ENCODE measurements at regions not wholly inside any gene's neighbourhood (a gene's known extent, or its start where the extent isn't known, plus 50 kb on each side); places are given as distances from the start of the nearest gene placed in this dataset.

DNA sequence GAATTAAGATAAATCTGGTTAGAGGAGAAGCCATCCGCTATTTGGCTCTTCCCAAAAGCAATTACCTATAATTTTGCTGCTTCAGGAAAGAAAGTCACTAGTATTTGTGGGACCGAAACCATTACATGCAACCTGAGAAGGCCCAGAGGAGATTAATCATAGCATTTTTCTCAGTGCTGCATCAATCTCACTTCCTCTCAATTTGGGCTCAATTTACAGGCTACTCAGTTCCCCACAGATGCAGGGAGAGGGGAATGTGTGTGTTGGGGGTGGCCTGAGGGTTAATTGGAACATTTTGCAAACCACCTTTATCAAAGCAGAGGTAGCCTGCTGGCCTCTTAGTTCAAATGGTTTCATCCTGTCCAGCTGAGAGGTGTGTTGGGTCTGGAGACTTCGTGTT, 394.7 kb upstream of the ASIC2 start:
- no peaks in the 10 kb centered on the region for H3K27me3 ChIP-seq (replicated peaks; ENCODE audit: control insufficient read depth, insufficient read depth, low read length)
- POLR2A ChIA-PET, result no interaction called here
- TF ChIP-seq, protein P1, sequence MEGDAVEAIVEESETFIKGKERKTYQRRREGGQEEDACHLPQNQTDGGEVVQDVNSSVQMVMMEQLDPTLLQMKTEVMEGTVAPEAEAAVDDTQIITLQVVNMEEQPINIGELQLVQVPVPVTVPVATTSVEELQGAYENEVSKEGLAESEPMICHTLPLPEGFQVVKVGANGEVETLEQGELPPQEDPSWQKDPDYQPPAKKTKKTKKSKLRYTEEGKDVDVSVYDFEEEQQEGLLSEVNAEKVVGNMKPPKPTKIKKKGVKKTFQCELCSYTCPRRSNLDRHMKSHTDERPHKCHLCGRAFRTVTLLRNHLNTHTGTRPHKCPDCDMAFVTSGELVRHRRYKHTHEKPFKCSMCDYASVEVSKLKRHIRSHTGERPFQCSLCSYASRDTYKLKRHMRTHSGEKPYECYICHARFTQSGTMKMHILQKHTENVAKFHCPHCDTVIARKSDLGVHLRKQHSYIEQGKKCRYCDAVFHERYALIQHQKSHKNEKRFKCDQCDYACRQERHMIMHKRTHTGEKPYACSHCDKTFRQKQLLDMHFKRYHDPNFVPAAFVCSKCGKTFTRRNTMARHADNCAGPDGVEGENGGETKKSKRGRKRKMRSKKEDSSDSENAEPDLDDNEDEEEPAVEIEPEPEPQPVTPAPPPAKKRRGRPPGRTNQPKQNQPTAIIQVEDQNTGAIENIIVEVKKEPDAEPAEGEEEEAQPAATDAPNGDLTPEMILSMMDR (IDR thresholded peaks at IDR 0.05; ENCODE audit: insufficient read depth in 1 of 2, low read depth in 1 of 2, low read length in 1 of 2, severe bottlenecking in 1 of 2, unreplicated experiment in 1 of 2), result no peak
- Mint-ChIP-seq H3K27me3 (ENCODE audit: insufficient read depth, unreplicated experiment) (peaks cover 14% of the 10 kb centered on the region), H3K9me3 (ENCODE audit: unreplicated experiment) (no peaks in the 10 kb centered on the region), H3K4me3 (ENCODE audit: unreplicated experiment) (no peak overlapping the region), H3K4me1 (ENCODE audit: low read depth, unreplicated experiment) (no peaks in the 10 kb centered on the region), H3K27ac (ENCODE audit: unreplicated experiment) (no peak overlapping the region), H3K36me3 (ENCODE audit: insufficient read depth, unreplicated experiment) (no peaks in the 10 kb centered on the region)
- no peaks in the 10 kb centered on the region for H3K9me3 ChIP-seq
- no peak for DNase-seq
- H3K4me1 ChIP-seq, result no peaks in the 10 kb centered on the region
- no TSS peak for BruUV-seq (replicated peaks)
- CTCF ChIA-PET, result no interaction called here
- H3K4me3 ChIP-seq (ENCODE audit: low read depth, low read length), result no peak overlapping the region
- no peaks in the 10 kb centered on the region for H3K36me3 ChIP-seq (ENCODE audit: control insufficient read depth, insufficient read depth, low read length)
- intact Hi-C loops (cut with micrococcal nuclease; ENCODE audit: unreplicated experiment), result no loop called here

DNA sequence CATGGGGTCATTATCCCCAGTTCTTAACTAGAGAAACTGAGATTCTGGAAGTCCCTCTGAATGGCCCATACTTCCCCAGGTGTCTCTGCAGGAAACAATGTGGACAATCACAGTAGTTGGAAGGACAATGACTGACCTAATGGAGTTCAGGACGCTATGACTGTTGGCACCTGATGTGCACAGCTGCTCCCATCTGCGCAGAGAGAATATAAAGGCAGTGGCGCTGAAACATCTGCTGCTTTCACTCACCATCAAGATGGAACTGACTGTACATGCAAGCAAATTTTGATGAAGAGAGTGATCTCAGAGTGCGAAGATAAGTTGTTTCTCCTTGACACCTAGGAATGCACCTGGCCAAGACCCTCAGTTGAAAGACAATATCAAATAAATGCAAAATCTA, 395.7 kb upstream of the ASIC2 start:
- Histone ChIP-seq H3K4me1 (no peaks in the 10 kb centered on the region), H3K27me3 (replicated peaks; ENCODE audit: control insufficient read depth, insufficient read depth, low read length) (no peaks in the 10 kb centered on the region), H3K4me3 (ENCODE audit: low read depth, low read length) (no peak overlapping the region), H3K36me3 (ENCODE audit: control insufficient read depth, insufficient read depth, low read length) (no peaks in the 10 kb centered on the region), H3K9me3 (no peaks in the 10 kb centered on the region)
- TF ChIP-seq, protein P1 (IDR thresholded peaks at IDR 0.05; ENCODE audit: insufficient read depth in 1 of 2, low read depth in 1 of 2, low read length in 1 of 2, severe bottlenecking in 1 of 2, unreplicated experiment in 1 of 2), result no peak
- H3K27me3 Mint-ChIP-seq (ENCODE audit: insufficient read depth, unreplicated experiment), result peaks cover 14% of the 10 kb centered on the region
- ChIA-PET CTCF (no interaction called here), POLR2A (no interaction called here)
- no peak overlapping the region for H3K4me3 Mint-ChIP-seq (ENCODE audit: unreplicated experiment)
- no TSS peak for BruUV-seq (replicated peaks)
- no peaks in the 10 kb centered on the region for H3K4me1 Mint-ChIP-seq (ENCODE audit: low read depth, unreplicated experiment)
- intact Hi-C loops (cut with micrococcal nuclease; ENCODE audit: unreplicated experiment), result no loop called here
- no peak for DNase-seq
- H3K9me3 Mint-ChIP-seq (ENCODE audit: unreplicated experiment), result no peaks in the 10 kb centered on the region
- H3K27ac Mint-ChIP-seq (ENCODE audit: unreplicated experiment), result no peak overlapping the region
- no peaks in the 10 kb centered on the region for H3K36me3 Mint-ChIP-seq (ENCODE audit: insufficient read depth, unreplicated experiment)

DNA sequence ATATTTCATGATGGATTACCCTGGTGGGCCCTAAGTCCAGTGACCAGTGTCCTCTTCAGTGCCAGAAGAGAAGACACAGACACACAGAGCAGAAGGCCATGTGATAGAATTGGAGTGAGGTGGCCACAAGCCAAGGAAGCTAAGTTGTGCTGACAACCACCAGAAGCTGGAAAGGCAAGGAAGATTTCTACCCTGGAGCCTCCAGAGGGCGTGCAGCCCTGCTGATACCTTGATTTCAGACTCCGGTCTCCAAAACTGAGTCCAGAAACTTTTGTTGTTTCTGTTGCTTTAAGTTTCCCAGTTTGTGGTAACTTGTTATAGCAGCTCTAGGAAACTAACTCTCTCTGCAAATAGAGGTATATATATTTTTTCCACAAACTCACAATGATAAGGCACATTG, 396.6 kb upstream of the ASIC2 start:
- ChIA-PET POLR2A (no interaction called here), CTCF (interaction anchor here (0.6 to 1.3 kb wide), 2 partner anchors 61 to 653 kb away, joined by 3 read pairs; no protein-coding TSS in a partner anchor)
- Histone ChIP-seq H3K27me3 (replicated peaks; ENCODE audit: control insufficient read depth, insufficient read depth, low read length) (no peaks in the 10 kb centered on the region), H3K9me3 (no peaks in the 10 kb centered on the region), H3K36me3 (ENCODE audit: control insufficient read depth, insufficient read depth, low read length) (no peaks in the 10 kb centered on the region), H3K4me1 (no peaks in the 10 kb centered on the region), H3K4me3 (ENCODE audit: low read depth, low read length) (no peak overlapping the region)
- DNase-seq, result no peak
- no peaks in the 10 kb centered on the region for H3K9me3 Mint-ChIP-seq (ENCODE audit: unreplicated experiment)
- no peak overlapping the region for H3K4me3 Mint-ChIP-seq (ENCODE audit: unreplicated experiment)
- intact Hi-C loops (cut with micrococcal nuclease; ENCODE audit: unreplicated experiment), result no loop called here
- H3K36me3 Mint-ChIP-seq (ENCODE audit: insufficient read depth, unreplicated experiment), result no peaks in the 10 kb centered on the region
- TF ChIP-seq, protein P1 (IDR thresholded peaks at IDR 0.05; ENCODE audit: insufficient read depth in 1 of 2, low read depth in 1 of 2, low read length in 1 of 2, severe bottlenecking in 1 of 2, unreplicated experiment in 1 of 2), result no peak
- H3K27me3 Mint-ChIP-seq (ENCODE audit: insufficient read depth, unreplicated experiment), result peaks cover 17% of the 10 kb centered on the region
- no peaks in the 10 kb centered on the region for H3K4me1 Mint-ChIP-seq (ENCODE audit: low read depth, unreplicated experiment)
- no peak overlapping the region for H3K27ac Mint-ChIP-seq (ENCODE audit: unreplicated experiment)
- no TSS peak for BruUV-seq (replicated peaks)
